Muscle of arm (tissue), 1 donor: ENCODE measurements at regions not wholly inside any gene's neighbourhood (a gene's known extent, or its start where the extent isn't known, plus 50 kb on each side); places are given as distances from the start of the nearest gene placed in this dataset.
"Not testable (repeated sequence)": the region's sequence is repeated elsewhere in the genome, so short reads cannot be mapped to it uniquely, and the experiment has no call there.

Experiments
- DNase-seq: peaks from one replicate; pipeline ENCODE4 v3.0.0-alpha.2; 2013

- no peak for DNase-seq
Observed at GRCh38 chr2:4047961-4048891, 344.9 kb downstream of the DCDC2C start.

- DNase-seq = no peak
Observed at GRCh38 chr2:4049463-4049862, 346.1 kb downstream of the DCDC2C start.

GRCh38 chr2:4053769-4054493 lies 350.6 kb downstream of the DCDC2C start:
- DNase-seq = no peak

DNA sequence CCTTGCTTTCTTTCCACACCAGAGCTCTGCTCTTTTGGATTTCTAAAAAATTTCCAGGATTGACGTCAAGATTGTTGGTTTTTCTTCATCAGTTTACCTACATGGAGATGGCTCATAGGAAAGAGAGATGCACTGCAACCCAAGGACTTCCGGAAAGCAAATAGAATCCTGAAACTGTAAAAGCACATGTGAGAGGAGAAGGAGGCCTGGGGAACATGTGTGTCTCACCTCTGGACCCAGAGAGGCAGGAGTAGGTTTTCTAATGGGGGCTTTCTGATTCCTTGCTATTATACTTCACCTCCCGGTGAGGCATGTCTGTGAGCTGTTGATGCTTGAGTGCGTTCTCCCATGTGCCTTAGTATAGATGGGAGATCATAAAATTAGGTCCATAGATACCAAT lies 362.8 kb downstream of the DCDC2C start:
- DNase-seq = no peak

- DNase-seq = no peak
Observed at GRCh38 chr2:4073026-4073569, 369.7 kb downstream of the DCDC2C start.

DNA sequence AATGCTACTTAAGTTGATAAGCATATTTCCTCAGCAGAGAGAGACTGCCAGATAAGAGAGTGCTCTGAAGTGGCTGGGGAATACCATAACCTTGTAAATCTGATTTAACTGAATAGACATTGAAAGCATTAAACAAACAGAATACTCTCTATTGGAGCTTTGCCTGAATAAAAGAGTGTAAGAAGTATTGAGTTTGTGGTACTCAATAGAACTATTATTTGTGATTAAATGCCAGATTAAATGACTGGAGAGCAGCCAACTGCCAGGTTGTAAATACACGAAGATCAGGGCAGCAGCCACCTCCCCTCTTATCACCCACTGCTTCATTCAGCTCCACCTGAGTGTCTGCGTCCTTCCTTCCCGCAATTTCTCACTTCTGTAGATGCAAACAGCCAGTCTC lies 373.6 kb downstream of the DCDC2C start:
- DNase-seq = no peak

DNA sequence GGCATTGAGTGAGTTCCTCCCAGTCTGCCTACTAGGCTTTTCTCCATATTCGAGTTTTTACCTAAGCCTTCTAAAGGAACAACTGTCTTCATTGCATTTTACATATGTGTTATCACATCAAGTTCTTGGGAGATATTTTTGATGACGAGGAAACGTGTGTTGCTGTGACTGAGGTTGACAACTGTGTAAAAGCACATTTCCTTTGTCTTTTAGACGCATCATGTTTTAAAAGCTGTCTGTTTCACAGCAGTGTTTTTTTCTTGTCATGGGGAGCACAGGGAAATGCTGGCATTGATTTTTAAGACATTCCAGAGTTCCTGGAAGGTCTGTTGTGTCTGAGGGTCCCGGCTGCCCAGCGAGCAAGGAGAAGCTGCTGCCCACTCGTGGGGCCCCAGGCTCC lies 381.8 kb downstream of the DCDC2C start:
- DNase-seq = no peak

- DNase-seq = no peak
Observed at GRCh38 chr2:4090668-4091630, 387.6 kb downstream of the DCDC2C start.

GRCh38 chr2:4091869-4092268 lies 388.5 kb downstream of the DCDC2C start:
- DNase-seq = no peak

- no peak for DNase-seq
Observed at GRCh38 chr2:4094743-4095142, 391.4 kb downstream of the DCDC2C start.

DNA sequence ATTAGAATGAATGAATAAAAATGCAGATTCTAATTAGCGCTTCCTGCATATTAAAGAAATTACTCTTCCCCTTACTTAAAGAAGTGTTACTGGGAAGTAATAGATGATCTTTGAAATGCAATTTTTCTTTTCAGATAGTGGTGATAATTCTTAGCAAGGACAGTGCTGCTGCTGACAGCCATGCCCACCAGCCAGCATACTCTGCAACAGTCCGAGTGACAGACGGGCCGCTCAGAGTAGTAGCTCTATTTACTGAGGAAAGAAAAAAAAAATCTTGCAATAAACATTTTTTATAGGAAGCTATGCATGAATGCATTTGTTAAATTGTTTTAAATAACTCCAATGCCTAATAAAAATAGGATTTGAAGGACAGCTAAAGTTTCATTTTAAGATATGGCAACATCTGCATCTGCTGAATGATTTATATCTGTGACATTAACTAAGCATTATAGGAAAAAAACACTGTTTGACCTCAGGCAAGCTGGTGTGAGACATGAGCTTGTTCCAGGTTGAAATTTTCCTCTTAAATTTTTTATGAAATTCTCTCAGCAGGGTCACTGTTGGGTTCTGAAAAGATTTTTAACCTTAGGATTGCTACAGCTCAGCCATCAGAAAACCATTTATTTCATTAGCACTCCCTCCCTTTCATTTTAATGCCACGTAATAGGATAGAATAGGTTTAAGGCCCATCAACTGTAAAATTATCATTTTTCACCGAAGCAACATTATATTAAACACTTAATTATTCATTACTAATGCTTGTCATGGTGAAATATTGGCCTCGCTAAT lies 393.8 kb downstream of the DCDC2C start:
- DNase-seq = no peak

DNA sequence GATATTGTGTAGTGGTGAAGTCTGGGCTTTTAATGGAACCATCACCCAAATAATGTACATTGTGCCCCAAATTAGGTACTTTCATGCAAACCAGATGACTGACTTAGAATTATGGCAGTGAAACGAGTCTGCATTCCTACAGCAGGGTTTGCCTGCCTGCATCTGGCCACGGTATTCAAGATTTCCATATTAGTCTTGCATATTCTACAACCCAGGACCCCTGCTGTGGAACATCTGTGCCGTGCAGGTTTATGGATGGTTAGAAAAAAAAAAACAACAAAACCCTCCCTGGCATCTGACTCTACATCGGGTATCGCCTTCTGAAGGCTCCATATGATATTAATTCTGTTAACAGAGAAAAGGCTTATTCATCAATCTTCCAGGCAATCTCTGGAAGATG lies 394.8 kb downstream of the DCDC2C start:
- no peak for DNase-seq

- no peak for DNase-seq
Observed at GRCh38 chr2:4101936-4102335, 398.6 kb downstream of the DCDC2C start.

DNA sequence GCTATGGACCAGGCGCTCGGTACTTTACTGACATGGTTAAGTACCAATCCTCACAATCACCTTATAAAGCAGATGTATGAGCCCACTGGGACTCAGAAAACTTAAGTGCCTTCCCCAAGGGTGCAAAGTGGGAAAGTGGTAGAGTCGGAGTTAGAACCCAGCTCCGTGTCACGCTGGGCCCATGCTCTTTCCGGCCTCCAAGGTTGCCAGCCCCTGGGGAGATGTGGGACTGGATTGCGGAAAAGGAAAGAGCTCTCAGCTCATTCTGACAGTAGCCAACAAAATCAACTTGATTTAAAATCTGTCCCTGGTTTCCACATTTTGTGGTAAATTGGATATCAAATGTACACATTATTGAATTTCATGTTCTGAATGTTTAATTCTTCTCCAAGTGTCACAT lies 403.8 kb downstream of the DCDC2C start:
- DNase-seq = no peak

GRCh38 chr2:4110273-4110672 lies 406.9 kb downstream of the DCDC2C start:
- no peak for DNase-seq

DNA sequence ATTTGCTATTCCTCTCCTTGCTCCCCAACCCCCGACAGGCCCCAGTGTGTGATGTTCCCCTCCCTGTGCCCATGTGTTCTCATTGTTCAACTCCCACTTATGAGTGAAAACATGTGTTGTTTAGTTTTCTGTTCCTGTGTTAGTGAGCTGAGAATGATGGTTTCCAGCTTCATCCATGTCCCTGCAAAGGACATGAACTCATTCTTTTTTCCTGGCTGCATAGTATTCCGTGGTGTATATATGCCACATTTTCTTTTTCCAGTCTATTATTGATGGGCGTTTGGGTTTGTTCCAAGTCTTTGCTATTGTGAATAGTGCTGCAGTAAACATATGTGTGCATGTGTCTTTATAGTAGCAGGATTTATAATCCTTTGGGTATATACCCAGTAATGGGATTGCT lies 412.1 kb downstream of the DCDC2C start:
- DNase-seq = not testable (repeated sequence)

DNA sequence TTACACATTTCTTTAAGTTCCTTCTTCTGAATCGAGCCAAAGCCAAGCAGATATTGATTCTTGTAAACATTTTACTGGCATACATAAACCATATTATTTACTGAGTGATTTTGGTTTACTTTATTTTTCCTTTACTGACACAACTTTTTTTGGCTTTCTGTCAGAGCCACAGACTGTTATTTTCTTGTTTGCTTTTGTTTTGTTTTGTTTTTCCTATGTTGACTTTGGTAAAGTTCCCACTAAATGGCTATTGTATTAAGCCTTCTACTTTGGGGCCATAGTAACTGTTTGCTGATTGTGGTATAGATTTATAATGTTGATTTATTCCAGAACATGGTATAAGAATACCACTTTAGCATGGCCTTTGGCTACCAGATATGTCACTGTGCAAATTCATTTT lies 419.4 kb downstream of the DCDC2C start:
- DNase-seq = no peak

- no peak for DNase-seq
Observed at GRCh38 chr2:4130651-4131050, 427.3 kb downstream of the DCDC2C start.

DNA sequence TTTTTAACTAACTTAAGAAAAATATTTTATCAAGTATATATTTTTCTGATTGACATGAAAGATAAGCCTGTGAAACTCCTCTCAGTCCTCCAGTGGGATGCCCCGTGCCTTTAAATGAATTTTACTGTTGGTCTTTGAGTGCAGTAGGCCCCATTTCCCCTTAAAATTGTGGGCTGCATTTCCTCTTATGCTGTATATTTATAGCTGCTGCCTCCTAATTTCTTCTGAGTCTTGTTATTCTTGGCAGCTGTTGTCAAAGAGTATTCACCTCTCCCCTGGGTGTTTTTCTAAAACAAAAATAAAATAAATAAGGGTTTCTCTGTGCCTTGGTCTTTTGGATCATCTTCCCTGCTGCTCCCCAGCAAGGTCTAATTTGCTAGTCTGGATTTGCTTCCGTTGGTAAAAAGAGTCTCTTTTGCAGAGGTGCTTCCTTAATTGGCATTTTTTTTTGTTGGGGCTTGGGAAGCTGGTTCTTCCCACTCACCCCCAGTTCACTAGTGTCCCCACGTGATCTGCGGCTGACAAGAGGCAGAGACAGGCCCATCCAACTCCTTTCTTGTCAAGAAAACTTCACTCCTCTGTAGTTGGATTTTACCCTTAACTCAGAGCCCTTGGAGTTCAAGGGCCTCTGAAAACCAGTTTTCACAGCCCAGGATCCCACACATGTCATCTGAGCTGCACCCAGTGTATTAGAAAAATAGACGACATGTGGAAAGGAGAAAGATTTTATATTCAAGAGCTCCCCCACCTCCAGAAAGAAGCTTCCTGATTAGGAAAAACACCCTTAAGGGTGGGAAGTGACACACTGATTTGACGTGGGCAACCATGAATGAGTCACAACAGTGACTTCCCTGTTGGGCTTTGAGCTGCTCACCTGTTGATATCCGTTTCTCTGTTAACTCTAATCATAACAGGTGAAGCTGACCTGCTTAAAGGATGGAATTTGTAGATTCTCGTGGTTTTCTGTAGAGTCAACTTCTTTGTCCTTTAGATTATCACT lies 431.5 kb downstream of the DCDC2C start:
- no peak for DNase-seq

- no peak for DNase-seq
Observed at GRCh38 chr2:4135765-4136164, 432.4 kb downstream of the DCDC2C start.
